OCI-LY3 (cell line): ENCODE measurements at regions not wholly inside any gene's neighbourhood (a gene's known extent, or its start where the extent isn't known, plus 50 kb on each side); places are given as distances from the start of the nearest gene placed in this dataset.

Experiments used
- H2AFZ ChIP-seq: fragments of 200-600, 300-600 bp; shearing (Covaris generic); 2 replicates; pipeline ENCODE4 v1.6.0; 2014; ENCODE audit warnings: antibody characterized with exemption, low read depth, low read length
- H3K27ac ChIP-seq: fragments of 200-600, 300-600 bp; sonication (generic); 2 replicates; pipeline ENCODE4 v1.5.1; 2014; ENCODE audit warnings: mild to moderate bottlenecking, low read length, moderate library complexity, mixed read lengths
- H3K27me3 ChIP-seq: fragments of 200-600, 300-600 bp; sonication (generic); 2 replicates; pipeline ENCODE4 v1.6.1; 2014; ENCODE audit warnings: low read depth, low read length, mixed read lengths
- H3K36me3 ChIP-seq: fragments of 200-600, 300-600 bp; sonication (generic); replicated peaks from 2 replicates; pipeline ENCODE3; 2014; ENCODE audit warnings: low read depth, low read length, mixed read lengths
- H3K4me1 ChIP-seq: fragments of 300-600, 200-600 bp; sonication (generic); 2 replicates; pipeline ENCODE4 v1.6.1; 2014; ENCODE audit warnings: low read length, mixed read lengths
- H3K4me2 ChIP-seq: fragments of 200-600, 300-600 bp; sonication (generic); 2 replicates; pipeline ENCODE4 v1.6.1; 2014; ENCODE audit warnings: low read length, mixed read lengths
- H3K4me3 ChIP-seq: fragments of 300-600, 200-600 bp; sonication (generic); 2 replicates; pipeline ENCODE4 v1.5.1; 2014; ENCODE audit warnings: antibody characterized with exemption, mild to moderate bottlenecking, low read length, moderate library complexity
- H3K79me2 ChIP-seq: fragments of 300-600, 200-600 bp; shearing (Covaris generic); 2 replicates; pipeline ENCODE4 v1.6.1; 2014; ENCODE audit warnings: mild to moderate bottlenecking, low read length, mixed read lengths
- H3K9ac ChIP-seq: fragments of 300-600, 200-600 bp; shearing (Covaris generic); 2 replicates; pipeline ENCODE4 v1.6.0; 2014; ENCODE audit warnings: mild to moderate bottlenecking, low read length, moderate library complexity
- H3K9me3 ChIP-seq: fragments of 200-600, 300-600 bp; shearing (Covaris generic); 2 replicates; pipeline ENCODE4 v1.6.1; 2014; ENCODE audit warnings: low read length, mixed read lengths; ENCODE audit not compliant: insufficient read depth
- H4K20me1 ChIP-seq: fragments of 200-600, 300-600 bp; sonication (generic); 2 replicates; pipeline ENCODE4 v1.6.1; 2016; ENCODE audit warnings: low read length, mixed read lengths; ENCODE audit not compliant: insufficient read depth
- CTCF ChIP-seq: fragments of 200-600, 300-600 bp; sonication (generic); IDR thresholded peaks from 2 replicates; pipeline ENCODE4 v1.5.1; 2014; ENCODE audit warnings: antibody characterized with exemption, low read length, low read depth
- EZH2phosphoT487 ChIP-seq: fragments of 200-600 bp; shearing (Covaris generic); IDR thresholded peaks from 2 replicates; pipeline ENCODE4 v1.6.1; 2018; ENCODE audit warnings: antibody characterized with exemption, mixed run types, low read depth

GRCh38 chr13:22618002-22618401 is 562.8 kb upstream of the SGCG start:
- H2AFZ ChIP-seq, result no peak overlapping the region
- H3K9ac ChIP-seq, result no peak overlapping the region
- no peaks in the 10 kb centered on the region for H3K79me2 ChIP-seq
- H3K4me1 ChIP-seq, result no peaks in the 10 kb centered on the region
- H3K4me3 ChIP-seq, result no peak overlapping the region
- no peak overlapping the region for H3K27ac ChIP-seq
- no peak overlapping the region for H3K4me2 ChIP-seq
- H3K27me3 ChIP-seq, result no peaks in the 10 kb centered on the region
- no peaks in the 10 kb centered on the region for H4K20me1 ChIP-seq
- H3K36me3 ChIP-seq, result no peaks in the 10 kb centered on the region
- H3K9me3 ChIP-seq, result no peaks in the 10 kb centered on the region
- no peak for TF ChIP-seq EZH2phosphoT487
- TF ChIP-seq CTCF, result no peak

- H3K27ac ChIP-seq, result no peak overlapping the region
- no peaks in the 10 kb centered on the region for H3K36me3 ChIP-seq
- H3K27me3 ChIP-seq, result no peaks in the 10 kb centered on the region
- no peak overlapping the region for H3K4me2 ChIP-seq
- TF ChIP-seq CTCF (no peak), EZH2phosphoT487 (no peak)
- no peaks in the 10 kb centered on the region for H3K4me1 ChIP-seq
- no peaks in the 10 kb centered on the region for H4K20me1 ChIP-seq
- no peaks in the 10 kb centered on the region for H3K9me3 ChIP-seq
- H3K79me2 ChIP-seq, result no peaks in the 10 kb centered on the region
- H3K4me3 ChIP-seq, result no peak overlapping the region
- H3K9ac ChIP-seq, result no peak overlapping the region
- H2AFZ ChIP-seq, result no peak overlapping the region
These were observed 555.1 kb upstream of the SGCG start for GRCh38 chr13:22625691-22626090.

- Histone ChIP-seq H3K9ac (no peak overlapping the region), H3K4me3 (no peak overlapping the region), H3K36me3 (no peaks in the 10 kb centered on the region), H2AFZ (no peak overlapping the region), H3K79me2 (no peaks in the 10 kb centered on the region), H3K4me1 (no peaks in the 10 kb centered on the region), H3K27me3 (no peaks in the 10 kb centered on the region), H4K20me1 (no peaks in the 10 kb centered on the region), H3K27ac (no peak overlapping the region), H3K4me2 (no peak overlapping the region), H3K9me3 (no peaks in the 10 kb centered on the region)
- TF ChIP-seq EZH2phosphoT487 (no peak), CTCF (no peak)
These were observed 551.4 kb upstream of the SGCG start for GRCh38 chr13:22629374-22629773.

GRCh38 chr13:22642088-22642487 is 538.7 kb upstream of the SGCG start:
- no peak overlapping the region for H3K4me2 ChIP-seq
- no peak for TF ChIP-seq EZH2phosphoT487
- no peak for TF ChIP-seq CTCF

More at GRCh38 chr13:22642088-22642487, 538.7 kb upstream of the SGCG start:
- no peaks in the 10 kb centered on the region for H4K20me1 ChIP-seq
- H3K27ac ChIP-seq, result no peak overlapping the region
- no peak overlapping the region for H2AFZ ChIP-seq
- no peaks in the 10 kb centered on the region for H3K4me1 ChIP-seq
- no peaks in the 10 kb centered on the region for H3K79me2 ChIP-seq
- no peaks in the 10 kb centered on the region for H3K9me3 ChIP-seq
- no peak overlapping the region for H3K4me3 ChIP-seq
- H3K27me3 ChIP-seq, result no peaks in the 10 kb centered on the region
- no peaks in the 10 kb centered on the region for H3K36me3 ChIP-seq
- H3K9ac ChIP-seq, result no peak overlapping the region
